ENCODE measurements at regions not wholly inside any gene's neighbourhood (a gene's known extent, or its start where the extent isn't known, plus 50 kb on each side); places are given as distances from the start of the nearest gene placed in this dataset.

DNA sequence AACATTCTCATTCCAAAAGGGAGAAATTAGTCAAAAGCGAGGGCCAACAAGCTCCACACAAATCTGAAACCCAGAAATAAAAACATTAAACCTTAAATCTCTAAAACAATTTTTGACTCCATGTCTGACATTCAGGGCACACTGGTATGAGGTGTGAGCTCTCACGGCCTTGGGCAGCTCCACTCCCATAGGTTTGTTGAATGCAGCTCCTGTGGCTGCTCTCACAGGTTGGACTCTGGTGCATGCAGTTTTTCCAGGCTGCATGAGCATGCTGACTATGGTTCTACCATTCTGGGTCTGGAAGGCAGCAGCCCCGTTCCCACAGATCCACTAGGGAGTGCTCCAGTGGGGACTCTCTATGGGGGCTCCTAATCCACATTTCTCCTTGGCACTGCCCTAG, 887.1 kb upstream of the GHITM start:
- no peak for DNase-seq (ENCODE audit: low read depth in 2 of 2)

DNA sequence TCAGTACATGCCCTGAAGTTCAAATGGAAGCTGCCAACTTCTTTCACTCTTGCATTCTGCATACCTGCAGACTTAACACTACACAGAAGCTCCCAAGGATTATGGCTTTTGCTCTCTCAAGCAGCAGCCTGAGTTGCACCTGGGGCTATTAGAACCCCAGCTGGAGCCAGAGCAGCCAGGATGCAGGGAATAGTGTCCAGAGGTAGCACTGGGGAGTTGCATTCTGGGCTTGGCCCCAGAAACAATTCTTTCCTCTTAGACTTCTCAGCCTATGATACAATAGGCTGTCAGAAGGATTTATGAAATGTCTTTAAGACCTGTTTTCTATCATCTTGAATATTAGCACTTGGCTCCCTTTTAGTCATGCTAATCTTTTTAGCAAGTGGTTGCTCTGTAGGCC, 886.7 kb upstream of the GHITM start:
- DNase-seq (ENCODE audit: low read depth in 2 of 2) = no peak

DNA sequence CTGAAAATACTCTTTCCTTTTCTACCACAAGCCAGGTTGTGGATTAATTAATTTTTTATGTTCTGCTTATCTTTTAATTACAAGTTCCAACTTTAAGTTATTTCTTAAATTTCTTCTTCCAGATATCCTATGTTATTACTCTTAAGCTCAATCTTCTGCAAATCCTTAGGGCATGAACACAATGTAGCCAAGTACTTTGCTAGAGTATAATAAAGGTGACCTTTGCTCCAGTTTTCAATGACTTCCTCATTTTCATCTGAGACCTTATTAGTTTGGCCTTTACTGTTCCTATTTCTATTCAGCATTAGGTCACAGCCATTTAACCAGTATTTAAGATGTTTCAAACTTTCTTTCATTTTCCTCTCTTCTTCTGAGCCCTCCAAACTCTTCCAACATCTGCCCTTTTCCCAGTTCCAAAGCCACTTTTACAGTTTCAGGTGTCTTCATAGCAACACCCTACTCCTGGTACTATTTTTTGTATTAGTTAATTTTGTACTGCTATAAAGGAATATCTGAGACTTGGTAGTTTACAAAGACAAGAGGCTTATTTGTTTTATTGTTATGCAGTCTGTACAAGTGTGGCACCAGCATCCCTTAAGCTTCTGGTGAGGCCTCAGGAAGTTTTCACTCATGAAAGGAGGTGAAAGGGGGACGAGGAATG, 886.2 kb upstream of the GHITM start:
- DNase-seq (ENCODE audit: low read depth in 2 of 2) = no peak

DNA sequence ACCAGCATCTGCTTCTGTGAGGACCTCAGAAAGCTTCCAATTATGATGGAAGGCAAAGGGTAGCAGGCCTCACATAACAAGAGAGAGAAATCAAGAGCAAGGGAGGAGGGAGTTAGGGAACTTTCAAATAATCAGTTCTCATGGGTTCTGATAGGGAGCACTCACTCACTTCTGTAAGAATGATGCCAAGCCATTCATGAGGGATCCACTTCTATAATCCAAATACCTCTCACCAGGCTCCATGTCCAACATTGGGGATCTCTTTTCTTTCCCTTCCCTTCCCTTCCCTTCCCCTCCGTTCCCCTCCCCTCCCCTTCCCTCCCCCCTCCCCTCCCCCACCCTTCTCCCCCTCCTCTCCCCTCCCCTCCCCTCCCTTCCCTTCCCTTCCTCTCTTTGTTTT, 884.6 kb upstream of the GHITM start:
- DNase-seq (ENCODE audit: low read depth in 2 of 2) = no peak

- DNase-seq (ENCODE audit: low read depth in 2 of 2) = no peak
Observed at GRCh38 chr10:83262434-83262833, 876.9 kb upstream of the GHITM start.

- no peak for DNase-seq (ENCODE audit: low read depth in 2 of 2)
Observed at GRCh38 chr10:83272666-83273434, 866.5 kb upstream of the GHITM start.

- no peak for DNase-seq (ENCODE audit: low read depth in 2 of 2)
Observed at GRCh38 chr10:83274088-83274487, 865.2 kb upstream of the GHITM start.

DNA sequence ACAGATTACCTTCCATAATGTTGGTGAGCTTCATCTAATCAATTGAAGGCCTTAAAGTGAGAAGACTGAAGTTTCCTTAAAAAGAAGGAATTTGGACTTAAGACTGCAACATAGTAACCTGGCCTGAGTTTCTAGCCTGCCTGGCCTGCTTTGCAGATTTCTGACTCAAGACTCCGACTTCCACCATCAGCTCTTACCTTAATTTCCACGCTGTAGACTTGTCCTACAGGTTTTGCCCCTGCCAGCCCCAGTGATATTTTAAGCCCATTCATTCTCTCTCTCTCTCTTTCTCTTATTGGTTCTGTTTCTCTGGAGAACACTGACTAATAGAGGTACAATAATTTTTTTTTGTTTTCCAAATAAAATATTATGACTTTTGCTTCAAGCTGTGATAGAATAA, 862.3 kb upstream of the GHITM start:
- DNase-seq (ENCODE audit: low read depth in 2 of 2) = no peak

- no peak for DNase-seq (ENCODE audit: low read depth in 2 of 2)
Observed at GRCh38 chr10:83283151-83283550, 856.2 kb upstream of the GHITM start.

GRCh38 chr10:83287374-83287773, 851.9 kb upstream of the GHITM start:
- no peak for DNase-seq (ENCODE audit: low read depth in 2 of 2)

DNA sequence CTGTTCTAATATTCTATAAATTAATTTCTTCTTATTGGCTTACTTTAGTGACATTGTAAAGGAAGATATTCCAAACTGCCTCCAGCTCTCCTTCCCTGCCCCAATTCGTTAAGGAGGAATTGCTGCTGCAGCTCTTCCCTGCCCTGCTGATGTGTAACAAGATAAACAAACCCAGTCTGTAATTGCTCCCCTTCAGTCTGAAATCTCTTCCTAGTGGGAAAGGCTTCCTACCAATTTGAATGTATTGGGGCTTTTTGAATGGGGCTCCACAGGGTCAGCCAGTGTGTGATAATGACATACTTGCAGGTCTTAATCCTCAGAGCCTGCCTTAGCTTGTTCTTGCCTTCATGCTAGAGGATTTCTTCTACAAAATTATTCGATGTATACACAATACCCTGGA, 849.9 kb upstream of the GHITM start:
- DNase-seq (ENCODE audit: low read depth in 2 of 2) = no peak

- DNase-seq (ENCODE audit: low read depth in 2 of 2) = no peak
Observed at GRCh38 chr10:83289948-83290347, 849.4 kb upstream of the GHITM start.

- DNase-seq (ENCODE audit: low read depth in 2 of 2) = no peak
Observed at GRCh38 chr10:83301732-83302131, 837.6 kb upstream of the GHITM start.

DNA sequence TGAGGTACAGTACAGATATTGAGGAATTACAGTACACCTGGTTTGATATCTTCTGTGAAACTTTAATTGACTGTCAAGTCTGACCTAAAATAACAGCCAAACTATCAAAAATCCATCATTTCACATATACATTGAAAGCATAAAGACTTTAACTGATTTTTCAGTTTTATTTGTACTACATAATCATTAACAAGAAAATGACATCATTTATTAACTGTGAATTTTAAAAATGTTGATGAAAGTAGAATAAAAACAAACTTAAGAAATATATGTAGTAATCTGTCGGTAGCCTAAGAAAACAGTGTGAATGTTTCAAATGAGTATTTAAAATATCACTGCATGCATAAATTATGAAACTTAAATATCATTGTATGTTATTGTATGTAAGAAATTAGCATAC, 836.7 kb upstream of the GHITM start:
- DNase-seq (ENCODE audit: low read depth in 2 of 2) = no peak

- no peak for DNase-seq (ENCODE audit: low read depth in 2 of 2)
Observed at GRCh38 chr10:83310688-83311087, 828.6 kb upstream of the GHITM start.

- DNase-seq (ENCODE audit: low read depth in 2 of 2) = no peak
Observed at GRCh38 chr10:83312570-83312969, 826.7 kb upstream of the GHITM start.

GRCh38 chr10:83332690-83333089, 806.6 kb upstream of the GHITM start:
- no peak for DNase-seq (ENCODE audit: low read depth in 2 of 2)

GRCh38 chr10:83333566-83333965, 805.7 kb upstream of the GHITM start:
- DNase-seq (ENCODE audit: low read depth in 2 of 2) = no peak

GRCh38 chr10:83343676-83344075, 795.6 kb upstream of the GHITM start:
- DNase-seq (ENCODE audit: low read depth in 2 of 2) = no peak

GRCh38 chr10:83346266-83346910, 792.9 kb upstream of the GHITM start:
- no peak for DNase-seq (ENCODE audit: low read depth in 2 of 2)

GRCh38 chr10:83352588-83352987, 786.7 kb upstream of the GHITM start:
- DNase-seq (ENCODE audit: low read depth in 2 of 2) = no peak

DNA sequence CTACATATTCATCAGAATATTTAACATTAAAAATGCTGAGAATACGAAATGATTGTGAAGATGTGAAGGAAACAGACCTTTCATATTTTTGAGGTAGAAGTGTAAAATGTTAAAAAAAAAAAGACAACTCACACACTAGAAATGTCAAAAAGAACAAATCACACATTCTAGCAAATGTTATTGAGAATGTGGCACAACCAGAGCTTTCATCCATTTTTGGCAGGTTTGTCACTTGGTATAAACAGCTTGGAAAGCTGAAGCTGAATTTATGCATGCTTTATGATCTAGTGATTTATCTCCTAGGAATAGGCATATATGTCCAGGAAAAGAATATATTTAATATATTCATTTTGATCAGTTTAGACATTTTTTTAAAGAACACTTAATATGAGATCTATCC, 784.9 kb upstream of the GHITM start:
- DNase-seq (ENCODE audit: low read depth in 2 of 2) = no peak

GRCh38 chr10:83357004-83357403, 782.3 kb upstream of the GHITM start:
- no peak for DNase-seq (ENCODE audit: low read depth in 2 of 2)
